Activated CD4-positive, alpha-beta memory T cell treated with anti-CD3 and anti-CD28 coated beads for 36 hours (primary cell): ENCODE measurements at regions not wholly inside any gene's neighbourhood (a gene's known extent, or its start where the extent isn't known, plus 50 kb on each side); places are given as distances from the start of the nearest gene placed in this dataset.

ENCODE experiments used
- CTCF ChIA-PET: fragments of 350-600 bp; sonication (Branson Sonifier 250); formaldehyde crosslinking; loops from one replicate; lab custom pipeline; 2021; ENCODE audit warnings: antibody characterized with exemption, inconsistent platforms; lab: Charles Lee
- POLR2A ChIA-PET: fragments of 350-600 bp; sonication (Branson Sonifier 250); formaldehyde crosslinking; loops from one replicate; lab custom pipeline; 2021; ENCODE audit warnings: antibody characterized with exemption; lab: Charles Lee
- DNase-seq: peaks from one replicate; pipeline ENCODE4 v3.0.0-alpha.2; 2020
- H3K27ac Mint-ChIP-seq: one replicate; pipeline ENCODE4 v1.8.0; 2021; ENCODE audit warnings: mixed read lengths
- H3K27me3 Mint-ChIP-seq: one replicate; pipeline ENCODE4 v1.8.0; 2021; ENCODE audit warnings: mixed read lengths
- H3K36me3 Mint-ChIP-seq: one replicate; pipeline ENCODE4 v1.8.0; 2021; ENCODE audit warnings: mixed read lengths
- H3K4me1 Mint-ChIP-seq: one replicate; pipeline ENCODE4 v1.8.0; 2021; ENCODE audit warnings: low read depth, mixed read lengths
- H3K4me3 Mint-ChIP-seq: one replicate; pipeline ENCODE4 v1.8.0; 2021; ENCODE audit warnings: mild to moderate bottlenecking, mixed read lengths
- H3K9me3 Mint-ChIP-seq: one replicate; pipeline ENCODE4 v1.8.0; 2021; ENCODE audit warnings: mixed read lengths
- intact Hi-C: fragments of 100-400 bp; cut with micrococcal nuclease; formaldehyde crosslinking; loops from one replicate; pipeline ENCODE4 v1.15.1; 2023

- no peak for DNase-seq
- intact Hi-C loops: no loop called here
- Mint-ChIP-seq H3K9me3 (no peaks in the 10 kb centered on the region), H3K27ac (no peak overlapping the region), H3K27me3 (peaks cover 10% of the 10 kb centered on the region), H3K4me1 (peaks cover 43% of the 10 kb centered on the region), H3K4me3 (no peak overlapping the region), H3K36me3 (no peaks in the 10 kb centered on the region)
- ChIA-PET CTCF (no interaction called here), POLR2A (no interaction called here)
These were observed 119.8 kb upstream of the SLC25A33 start for GRCh38 chr1:9419369-9420041.

GRCh38 chr1:9420835-9421532, 118.3 kb upstream of the SLC25A33 start:
- Mint-ChIP-seq H3K27ac (peak overlapping the region; percentile 23), H3K4me1 (peaks cover 52% of the 10 kb centered on the region), H3K27me3 (peaks cover 10% of the 10 kb centered on the region), H3K9me3 (no peaks in the 10 kb centered on the region), H3K4me3 (no peak overlapping the region), H3K36me3 (no peaks in the 10 kb centered on the region)
- intact Hi-C loops: no loop called here
- ChIA-PET CTCF (interaction anchor here (0.6 to 1.2 kb wide), 3 partner anchors 12 to 126 kb away, joined by 3 to 5 read pairs (median 3); no protein-coding TSS in a partner anchor), POLR2A (no interaction called here)
- no peak for DNase-seq

- Mint-ChIP-seq H3K4me1 (peaks cover 53% of the 10 kb centered on the region), H3K27me3 (peaks cover 10% of the 10 kb centered on the region)
These were observed 117.8 kb upstream of the SLC25A33 start for GRCh38 chr1:9421533-9421873.

GRCh38 chr1:9422321-9422720, 116.9 kb upstream of the SLC25A33 start:
- ChIA-PET POLR2A (no interaction called here), CTCF (interaction anchor here (1.6 kb wide), 1 partner anchor 33 kb away, joined by 4 read pairs; no protein-coding TSS in a partner anchor)
- DNase-seq: no peak
- Mint-ChIP-seq H3K36me3 (no peaks in the 10 kb centered on the region), H3K9me3 (no peaks in the 10 kb centered on the region), H3K27me3 (peaks cover 7% of the 10 kb centered on the region), H3K4me1 (peaks cover 50% of the 10 kb centered on the region), H3K4me3 (no peak overlapping the region), H3K27ac (no peak overlapping the region)
- intact Hi-C loops: no loop called here

More at GRCh38 chr1:9421533-9421873, 117.8 kb upstream of the SLC25A33 start:
- intact Hi-C loops: no loop called here
- POLR2A ChIA-PET: no interaction called here
- Mint-ChIP-seq H3K27ac (no peak overlapping the region), H3K9me3 (no peaks in the 10 kb centered on the region), H3K36me3 (no peaks in the 10 kb centered on the region), H3K4me3 (no peak overlapping the region)
- DNase-seq: no peak
- CTCF ChIA-PET: interaction anchor here (0.6 to 1.2 kb wide), 3 partner anchors 12 to 127 kb away, joined by 3 to 5 read pairs (median 3); no protein-coding TSS in a partner anchor

- H3K36me3 Mint-ChIP-seq: no peaks in the 10 kb centered on the region
- CTCF ChIA-PET: interaction anchor here (0.6 to 1.6 kb wide), 3 partner anchors 10 to 133 kb away, joined by 3 to 7 read pairs (median 4); no protein-coding TSS in a partner anchor
These were observed 116.3 kb upstream of the SLC25A33 start for GRCh38 chr1:9422911-9423505.

GRCh38 chr1:9424261-9424660, 115.0 kb upstream of the SLC25A33 start:
- no peak overlapping the region for H3K27ac Mint-ChIP-seq
- ChIA-PET POLR2A (no interaction called here), CTCF (interaction anchor here (1.4 to 5.6 kb wide), 2 partner anchors 11 to 31 kb away, joined by 7 to 18 read pairs; no protein-coding TSS in a partner anchor)

More at GRCh38 chr1:9422911-9423505, 116.3 kb upstream of the SLC25A33 start:
- peaks cover 7% of the 10 kb centered on the region for H3K27me3 Mint-ChIP-seq
- H3K27ac Mint-ChIP-seq: no peak overlapping the region
- no peaks in the 10 kb centered on the region for H3K9me3 Mint-ChIP-seq
- peaks cover 44% of the 10 kb centered on the region for H3K4me1 Mint-ChIP-seq
- no peak for DNase-seq
- POLR2A ChIA-PET: no interaction called here
- no peak overlapping the region for H3K4me3 Mint-ChIP-seq
- intact Hi-C loops: no loop called here

GRCh38 chr1:9425859-9426258, 113.4 kb upstream of the SLC25A33 start:
- POLR2A ChIA-PET: interaction anchor here (0.9 to 2.8 kb wide), 3 partner anchors 13 to 150 kb away, joined by 4 to 16 read pairs (median 4); no protein-coding TSS in a partner anchor
- H3K4me1 Mint-ChIP-seq: peaks cover 48% of the 10 kb centered on the region
- H3K36me3 Mint-ChIP-seq: no peaks in the 10 kb centered on the region
- DNase-seq: peak; percentile 31
- H3K9me3 Mint-ChIP-seq: no peaks in the 10 kb centered on the region
- CTCF ChIA-PET: interaction anchor here (0.7 to 5.6 kb wide), 5 partner anchors 8 to 159 kb away, joined by 3 to 18 read pairs (median 5); no protein-coding TSS in a partner anchor
- peak overlapping the region; percentile 57 for H3K4me3 Mint-ChIP-seq
- intact Hi-C loops: loop anchor here (1.0 to 5.0 kb wide), 3 partner anchors 13 to 149 kb away; no protein-coding TSS in a partner anchor
- peaks cover 5% of the 10 kb centered on the region for H3K27me3 Mint-ChIP-seq
- peak overlapping the region; percentile 71 for H3K27ac Mint-ChIP-seq

More at GRCh38 chr1:9424261-9424660, 115.0 kb upstream of the SLC25A33 start:
- intact Hi-C loops: no loop called here
- peaks cover 5% of the 10 kb centered on the region for H3K27me3 Mint-ChIP-seq
- H3K4me3 Mint-ChIP-seq: no peak overlapping the region
- DNase-seq: no peak
- H3K9me3 Mint-ChIP-seq: no peaks in the 10 kb centered on the region
- peaks cover 52% of the 10 kb centered on the region for H3K4me1 Mint-ChIP-seq
- H3K36me3 Mint-ChIP-seq: no peaks in the 10 kb centered on the region

GRCh38 chr1:9426291-9426711, 113.0 kb upstream of the SLC25A33 start:
- intact Hi-C loops: loop anchor here (1.0 to 5.0 kb wide), 3 partner anchors 13 to 149 kb away; no protein-coding TSS in a partner anchor
- Mint-ChIP-seq H3K27ac (peak overlapping the region; percentile 71), H3K4me3 (peak overlapping the region; percentile 57), H3K36me3 (no peaks in the 10 kb centered on the region), H3K9me3 (no peaks in the 10 kb centered on the region), H3K4me1 (peaks cover 44% of the 10 kb centered on the region), H3K27me3 (peaks cover 5% of the 10 kb centered on the region)
- ChIA-PET POLR2A (interaction anchor here (0.9 to 2.8 kb wide), 4 partner anchors 10 to 151 kb away, joined by 4 to 16 read pairs (median 4); no protein-coding TSS in a partner anchor), CTCF (interaction anchor here (1.1 to 5.6 kb wide), 4 partner anchors 11 to 151 kb away, joined by 3 to 18 read pairs (median 6); no protein-coding TSS in a partner anchor)
- DNase-seq: peak; percentile 90

- intact Hi-C loops: loop anchor here (5.0 kb wide), 1 partner anchor 150 kb away; no protein-coding TSS in a partner anchor
- POLR2A ChIA-PET: interaction anchor here (1.2 to 2.8 kb wide), 2 partner anchors 11 to 14 kb away, joined by 4 to 16 read pairs; no protein-coding TSS in a partner anchor
- CTCF ChIA-PET: interaction anchor here (0.7 to 5.6 kb wide), 6 partner anchors 11 to 28 kb away, joined by 3 to 18 read pairs (median 4); no protein-coding TSS in a partner anchor
These were observed 111.9 kb upstream of the SLC25A33 start for GRCh38 chr1:9427388-9427787.

GRCh38 chr1:9428601-9429341, 110.5 kb upstream of the SLC25A33 start:
- Mint-ChIP-seq H3K27ac (peak overlapping the region; percentile 93), H3K9me3 (no peaks in the 10 kb centered on the region), H3K36me3 (no peaks in the 10 kb centered on the region), H3K4me3 (peak overlapping the region; percentile 90), H3K27me3 (no peaks in the 10 kb centered on the region), H3K4me1 (peaks cover 44% of the 10 kb centered on the region)
- ChIA-PET CTCF (interaction anchor here (0.6 to 5.6 kb wide), 7 partner anchors 16 to 1521 kb away, joined by 3 to 18 read pairs (median 4); no protein-coding TSS in a partner anchor), POLR2A (interaction anchor here (0.9 to 1.0 kb wide), 3 partner anchors 16 to 189 kb away, joined by 3 to 4 read pairs (median 3); no protein-coding TSS in a partner anchor)
- intact Hi-C loops: loop anchor here (1.0 to 5.0 kb wide), 3 partner anchors 110 to 151 kb away; partner anchors contain the start of gene SLC25A33
- DNase-seq: peak; percentile 100

More at GRCh38 chr1:9427388-9427787, 111.9 kb upstream of the SLC25A33 start:
- H3K9me3 Mint-ChIP-seq: no peaks in the 10 kb centered on the region
- H3K36me3 Mint-ChIP-seq: no peaks in the 10 kb centered on the region
- no peak for DNase-seq
- H3K27ac Mint-ChIP-seq: peak overlapping the region; percentile 44
- peaks cover 4% of the 10 kb centered on the region for H3K27me3 Mint-ChIP-seq
- H3K4me3 Mint-ChIP-seq: no peak overlapping the region
- H3K4me1 Mint-ChIP-seq: peaks cover 44% of the 10 kb centered on the region
